ENCODE measurements at regions not wholly inside any gene's neighbourhood (a gene's known extent, or its start where the extent isn't known, plus 50 kb on each side); places are given as distances from the start of the nearest gene placed in this dataset.

- TF ChIP-seq CTCF (IDR thresholded peaks at IDR 0.05 in 4 of 5, conservative IDR thresholded peaks at IDR 0.05 in 1 of 5), result no peak
- no peak for TF ChIP-seq POLR2A (IDR thresholded peaks at IDR 0.05)
These were observed 315.8 kb downstream of the CSNK1G3 start for GRCh38 chr5:123827811-123828210.

Data from gastrocnemius medialis (tissue), 4 donors.